Mucosa of gallbladder (tissue), 1 donor: ENCODE measurements at regions not wholly inside any gene's neighbourhood (a gene's known extent, or its start where the extent isn't known, plus 50 kb on each side); places are given as distances from the start of the nearest gene placed in this dataset.
"Not testable (repeated sequence)": the region's sequence is repeated elsewhere in the genome, so short reads cannot be mapped to it uniquely, and the experiment has no call there.

ENCODE experiments used
- DNase-seq: peaks from one replicate; pipeline ENCODE4 v3.0.0-alpha.2; 2020; ENCODE audit warnings: low spot score
- donor health status: DM: no; HTN: no; CAD: no.

DNA sequence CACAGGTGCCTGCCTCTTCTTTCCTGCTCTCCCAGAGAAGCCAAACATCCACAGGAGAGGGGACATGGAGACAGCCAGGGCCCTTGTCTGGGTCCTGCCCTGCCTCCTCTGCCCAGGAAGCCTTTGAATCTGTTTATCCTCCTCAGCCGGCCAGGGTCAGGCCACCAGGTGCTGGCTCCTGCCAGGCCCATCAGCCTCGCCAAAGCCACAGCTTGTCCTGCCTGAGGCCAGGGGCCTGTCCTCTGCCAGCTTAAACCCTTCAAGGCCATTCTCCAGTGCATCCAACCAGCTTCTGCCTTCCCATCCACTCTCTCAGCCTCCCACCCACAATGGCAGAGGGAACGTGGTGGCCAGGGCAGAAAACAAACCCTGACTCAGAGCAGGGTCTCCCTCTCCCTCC is 254.6 kb downstream of the ANKRD60 start:
- DNase-seq: no peak

GRCh38 chr20:57971583-57971982 is 256.9 kb downstream of the ANKRD60 start:
- DNase-seq: not testable (repeated sequence)

DNA sequence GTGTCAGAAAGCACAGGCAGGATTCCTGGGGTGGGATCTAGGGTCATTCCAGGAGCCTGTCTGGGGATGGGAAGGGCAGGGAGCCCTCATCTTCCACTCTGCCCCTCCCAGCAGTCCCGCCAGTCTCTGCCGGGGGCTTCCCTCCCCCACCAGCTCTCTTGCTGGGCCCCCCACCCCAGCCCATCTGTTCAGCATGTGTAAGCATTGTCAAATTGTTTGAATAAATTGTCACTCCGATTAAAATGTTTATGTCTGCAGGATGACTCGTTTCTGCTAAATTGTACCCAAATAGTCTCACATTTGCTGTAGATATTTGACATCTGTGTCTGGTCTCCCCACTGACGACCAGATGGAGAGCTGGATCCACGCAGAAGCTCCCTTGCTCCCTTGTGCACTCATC is 257.6 kb downstream of the ANKRD60 start:
- no peak for DNase-seq

- DNase-seq: no peak
These were observed 258.3 kb downstream of the ANKRD60 start for GRCh38 chr20:57970116-57970515.

DNA sequence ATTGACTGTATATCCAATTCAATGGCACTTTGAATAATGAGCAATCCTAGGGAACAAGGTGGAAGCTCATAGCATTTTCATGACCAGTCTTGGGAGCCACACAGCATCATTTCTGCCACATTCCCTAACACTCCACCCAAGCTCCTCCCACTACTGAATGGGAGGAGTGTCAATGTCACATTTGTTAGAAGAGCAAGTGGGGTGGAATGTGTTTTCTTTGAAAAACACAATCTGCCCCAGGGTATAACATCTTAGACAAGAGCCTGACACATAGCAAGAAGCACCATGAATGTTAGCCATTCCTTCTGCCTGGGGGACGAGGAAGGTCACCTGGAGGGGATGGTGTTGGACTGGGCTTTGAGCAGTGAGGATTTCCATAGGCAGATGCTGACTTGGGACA is 258.3 kb upstream of the PMEPA1 start:
- no peak for DNase-seq

GRCh38 chr20:57967364-57967763 is 257.5 kb upstream of the PMEPA1 start:
- no peak for DNase-seq

- no peak for DNase-seq
These were observed 256.8 kb upstream of the PMEPA1 start for GRCh38 chr20:57966620-57967019.

DNA sequence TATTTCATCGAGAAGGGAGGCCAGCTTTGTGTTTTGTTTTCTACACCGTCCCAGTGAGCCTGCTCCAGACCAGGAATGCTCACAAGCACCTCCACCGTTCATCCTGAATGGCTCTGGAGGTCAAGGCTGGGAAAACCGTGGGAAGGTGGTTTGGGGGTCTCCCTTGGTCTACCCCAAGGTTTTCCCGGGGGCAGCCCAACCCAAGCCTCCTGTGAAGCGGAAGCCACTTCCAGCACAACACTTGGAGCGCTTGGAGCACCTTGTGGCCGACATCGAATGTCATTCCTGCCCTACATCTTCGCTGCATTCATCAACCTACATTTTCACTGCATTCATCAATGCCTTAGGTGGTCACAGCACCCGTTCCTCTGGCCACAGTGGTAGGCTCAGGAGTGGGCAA is 255.6 kb upstream of the PMEPA1 start:
- no peak for DNase-seq

- DNase-seq: no peak
These were observed 254.4 kb upstream of the PMEPA1 start for GRCh38 chr20:57964011-57964862.

DNA sequence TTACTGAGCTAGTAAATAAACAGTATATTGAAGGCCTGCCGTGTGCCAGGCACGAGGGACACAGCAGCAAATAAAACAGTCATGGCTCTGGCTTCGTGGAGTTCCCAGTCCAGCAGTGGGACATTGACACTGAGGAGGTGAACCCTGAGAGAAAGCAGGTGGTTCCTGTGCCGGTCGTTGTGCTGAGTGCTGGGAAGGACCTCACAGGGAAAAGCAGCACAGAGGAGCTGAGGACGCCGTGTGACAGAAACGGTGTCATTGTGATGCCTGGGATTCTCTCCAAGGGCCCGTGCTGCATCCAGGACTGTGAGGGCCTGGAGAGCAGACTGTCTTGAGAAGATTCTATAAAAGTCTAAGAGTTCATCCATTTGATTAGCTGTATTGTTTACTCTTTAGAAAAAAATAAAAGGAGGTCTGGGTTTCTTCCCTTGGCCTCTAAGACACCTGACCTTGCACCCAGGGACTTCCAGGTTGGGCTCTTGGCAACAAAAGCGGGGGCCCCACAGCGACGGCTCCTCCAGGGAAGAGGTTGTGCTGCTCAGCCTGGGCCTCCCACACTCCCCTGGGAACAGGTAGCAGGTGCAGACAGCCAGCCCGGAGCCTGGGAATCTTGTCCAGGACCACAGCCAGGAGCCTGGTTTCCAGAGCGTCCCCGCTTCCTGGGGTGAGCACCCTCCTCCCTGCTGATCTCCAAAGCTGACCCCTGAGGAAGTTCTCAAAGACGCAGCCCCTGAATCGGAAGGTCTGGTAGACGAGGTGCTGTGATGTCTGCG is 251.2 kb upstream of the PMEPA1 start:
- no peak for DNase-seq

GRCh38 chr20:57959589-57959988 is 249.8 kb upstream of the PMEPA1 start:
- no peak for DNase-seq

DNA sequence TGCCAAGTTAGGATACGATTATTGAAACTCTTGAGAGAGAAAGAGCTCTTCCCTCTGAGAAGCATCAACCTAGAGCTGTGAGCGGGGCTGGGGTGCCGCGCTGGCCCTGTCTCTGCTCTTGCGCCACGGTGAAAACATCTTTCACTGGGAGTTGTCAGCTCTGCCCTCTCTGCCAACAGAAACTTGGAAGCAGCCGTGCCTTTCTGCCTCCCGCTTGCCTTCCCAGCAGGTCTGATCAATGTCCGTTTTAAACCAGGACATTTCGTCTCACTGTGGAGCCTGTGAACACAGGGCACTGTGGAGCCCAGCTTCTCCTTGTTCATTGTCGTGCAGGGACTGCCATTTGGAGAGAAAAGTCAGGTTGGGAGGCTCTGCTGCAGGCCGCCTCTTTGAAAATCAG is 249.2 kb upstream of the PMEPA1 start:
- DNase-seq: peak; percentile 52

- no peak for DNase-seq
These were observed 248.2 kb upstream of the PMEPA1 start for GRCh38 chr20:57958050-57958420.

DNA sequence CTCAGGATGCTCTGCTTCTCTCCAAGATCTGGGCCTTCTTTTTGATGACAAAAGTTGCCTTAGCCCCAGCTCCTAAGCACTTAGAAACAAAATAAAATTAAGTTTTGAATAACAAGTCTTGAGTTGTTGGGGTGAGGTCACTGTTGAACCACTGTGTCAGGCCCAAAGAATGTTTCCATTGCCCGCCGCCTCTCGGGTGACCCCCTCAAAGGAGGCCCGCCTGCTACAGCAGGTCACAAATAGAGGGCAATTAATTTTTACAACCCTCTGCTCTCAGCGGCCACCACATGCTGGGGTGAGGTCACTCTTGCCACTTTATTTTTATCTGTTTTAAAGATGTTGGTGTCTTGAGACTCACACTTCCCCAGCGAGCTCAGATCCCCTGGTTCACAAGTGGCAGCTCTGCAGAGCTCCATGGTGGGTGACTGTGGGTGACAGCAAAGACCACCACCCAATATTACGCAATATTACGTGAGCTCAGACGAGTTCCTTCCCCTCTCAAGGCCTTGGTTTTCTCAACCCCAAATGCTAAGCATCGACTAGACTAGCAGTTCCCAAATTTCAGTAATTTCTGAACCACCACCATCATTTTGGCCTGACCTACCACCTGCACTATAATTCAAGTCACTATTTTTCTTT is 247.7 kb upstream of the PMEPA1 start:
- DNase-seq: no peak

DNA sequence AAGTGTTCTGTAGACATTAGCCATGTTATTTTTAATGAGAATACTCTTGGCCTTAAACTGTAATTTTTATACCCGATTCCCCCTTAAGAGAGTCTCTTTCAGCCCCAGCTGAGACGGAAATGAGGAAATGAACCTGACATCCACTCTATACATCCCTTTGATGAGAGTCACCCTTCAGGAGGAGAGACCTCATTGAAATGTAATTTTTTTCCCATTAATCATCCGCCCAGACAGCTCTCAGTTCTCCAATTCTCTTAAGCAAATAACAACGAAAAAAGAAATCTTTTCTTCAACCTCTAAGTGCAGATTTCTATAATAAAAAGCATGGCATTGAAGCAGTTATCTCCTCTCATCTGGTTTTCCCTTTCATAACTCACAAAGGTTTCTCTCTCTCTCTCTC is 243.8 kb upstream of the PMEPA1 start:
- DNase-seq: no peak

DNA sequence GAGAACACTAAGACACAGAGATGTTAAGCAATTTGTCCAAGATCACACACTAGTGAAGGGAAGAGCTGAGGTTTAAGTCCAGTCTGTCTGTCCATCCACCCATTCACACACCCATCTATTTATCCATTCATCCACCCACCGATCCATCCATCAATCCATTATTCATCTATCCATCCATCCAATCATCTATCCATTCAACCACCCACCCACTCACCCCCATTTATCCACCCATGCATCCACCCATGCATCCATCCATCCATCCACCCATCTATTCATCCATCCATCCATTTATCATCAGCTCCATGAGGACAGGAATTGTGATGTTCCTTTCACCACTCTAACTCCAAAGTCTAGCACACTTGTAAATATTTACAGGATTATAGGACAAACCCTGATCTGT is 242.3 kb upstream of the PMEPA1 start:
- DNase-seq: no peak

DNA sequence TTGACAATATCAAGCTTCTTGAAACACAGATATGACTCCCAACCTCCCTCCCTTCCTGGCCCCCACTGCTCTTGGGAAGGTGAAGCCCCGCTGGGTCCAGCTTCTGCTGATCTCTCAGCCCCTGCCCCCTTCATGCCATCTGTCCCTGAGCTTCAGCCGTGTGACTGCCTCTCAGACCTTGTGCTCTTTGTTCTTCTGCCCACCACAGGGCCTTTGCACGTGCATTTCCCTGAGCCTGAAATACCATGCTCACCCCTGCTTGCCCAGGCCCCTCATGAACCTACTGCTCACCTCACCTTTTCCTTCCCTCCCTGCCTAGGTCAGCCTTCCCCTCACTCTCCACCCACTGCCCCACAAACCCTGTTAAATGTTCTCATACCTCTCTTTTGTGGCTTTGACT is 241.7 kb upstream of the PMEPA1 start:
- DNase-seq: no peak

GRCh38 chr20:57950764-57951485 is 241.1 kb upstream of the PMEPA1 start:
- no peak for DNase-seq

DNA sequence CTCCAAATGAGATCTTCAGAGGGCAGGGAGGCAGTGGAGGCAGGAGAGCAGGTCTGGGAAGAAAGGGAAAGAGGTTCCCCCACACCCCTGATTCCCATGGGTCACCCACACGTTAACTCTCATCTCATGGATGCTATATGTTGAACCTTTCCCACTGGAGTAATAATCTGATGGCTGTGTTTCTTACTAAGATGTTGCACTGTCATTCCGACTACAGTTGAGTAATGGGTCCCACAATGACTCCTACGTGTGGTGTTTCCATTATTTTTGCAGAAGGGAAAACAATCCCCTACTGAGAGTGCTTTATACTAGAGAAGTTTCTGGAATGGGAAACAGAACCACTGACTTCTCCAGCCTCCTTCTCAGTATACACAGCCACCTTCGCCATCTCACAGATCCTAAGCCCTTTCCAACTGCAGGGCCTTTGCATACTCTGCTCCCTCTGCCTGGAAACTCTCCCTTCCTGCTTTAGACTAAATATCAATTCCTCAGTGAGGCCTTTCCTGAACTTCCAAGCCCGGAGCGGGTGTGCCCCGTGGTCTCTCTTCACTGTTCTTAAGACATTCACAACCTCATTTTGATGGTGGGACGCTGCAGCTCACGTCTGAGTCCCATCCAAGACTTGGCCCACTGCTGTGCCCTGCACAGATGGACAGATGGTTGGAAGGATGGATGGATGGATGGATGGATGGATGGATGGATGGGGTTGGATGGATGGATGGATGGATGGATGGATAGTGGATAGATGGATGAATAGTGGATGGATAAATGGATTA is 238.6 kb upstream of the PMEPA1 start:
- no peak for DNase-seq

- no peak for DNase-seq
These were observed 237.8 kb upstream of the PMEPA1 start for GRCh38 chr20:57947421-57948179.
